ENCODE measurements at regions not wholly inside any gene's neighbourhood (a gene's known extent, or its start where the extent isn't known, plus 50 kb on each side); places are given as distances from the start of the nearest gene placed in this dataset.
"Not testable (repeated sequence)": the region's sequence is repeated elsewhere in the genome, so short reads cannot be mapped to it uniquely, and the experiment has no call there.

DNA sequence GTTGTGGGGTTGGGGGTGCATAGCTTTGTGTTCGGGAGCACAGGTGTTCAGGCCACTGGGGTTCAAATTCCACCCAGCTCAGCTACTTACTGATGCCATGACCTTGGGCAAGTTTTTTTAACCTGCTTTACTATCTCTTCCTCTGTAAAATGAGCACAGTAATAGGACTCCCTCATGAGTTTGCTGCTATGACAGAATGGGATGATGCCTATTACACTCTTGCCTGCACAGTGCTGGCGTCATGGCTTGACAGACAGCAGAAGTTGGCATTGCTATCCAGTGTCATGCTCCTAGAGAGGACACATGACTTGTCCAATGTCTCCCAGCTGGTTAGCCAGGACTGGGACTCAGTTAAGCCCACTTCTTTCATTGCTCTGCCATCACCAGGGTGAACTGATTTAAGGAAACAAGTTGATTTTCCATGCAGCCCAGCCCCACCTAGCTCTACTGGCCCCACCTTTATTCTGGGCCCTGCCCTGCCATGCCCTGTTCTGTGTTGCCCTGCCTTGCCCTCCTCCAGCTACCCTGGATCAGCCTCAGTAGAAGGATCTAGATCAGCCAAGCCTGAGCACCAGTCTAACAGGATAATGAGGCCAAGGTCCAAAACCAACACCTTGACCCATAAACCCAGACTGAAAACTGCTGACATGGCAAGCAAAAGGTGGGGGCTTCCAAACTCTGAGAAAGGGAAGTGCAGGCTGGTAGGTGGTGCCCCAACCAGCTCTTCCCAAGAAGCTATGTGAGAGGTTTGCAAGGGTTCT, 155.8 kb upstream of the ATP11B start:
- ATAC-seq (replicated peaks in 6 of 8), result no peak
- Histone ChIP-seq H3K27ac (no peak overlapping the region), H3K4me1 (replicated peaks in 1 of 2) (peaks cover 0 to under 1% of the 10 kb centered on the region in 2 donors), H3K4me3 (no peak overlapping the region)
- in situ Hi-C loops (cut with MboI; ENCODE audit: low pct_unique_long_range_greater_than_20kb in 2 of 9, low sequenced_read_pairs in 9 of 9, unreplicated experiment in 9 of 9), result no loop called here
- WGBS, 10 experiments, result 0 to 100% (median 71%) methylated on average over 1 of the region's 2 CpGs; no CpG with 5 or more reads in 5 of the 10 experiments

DNA sequence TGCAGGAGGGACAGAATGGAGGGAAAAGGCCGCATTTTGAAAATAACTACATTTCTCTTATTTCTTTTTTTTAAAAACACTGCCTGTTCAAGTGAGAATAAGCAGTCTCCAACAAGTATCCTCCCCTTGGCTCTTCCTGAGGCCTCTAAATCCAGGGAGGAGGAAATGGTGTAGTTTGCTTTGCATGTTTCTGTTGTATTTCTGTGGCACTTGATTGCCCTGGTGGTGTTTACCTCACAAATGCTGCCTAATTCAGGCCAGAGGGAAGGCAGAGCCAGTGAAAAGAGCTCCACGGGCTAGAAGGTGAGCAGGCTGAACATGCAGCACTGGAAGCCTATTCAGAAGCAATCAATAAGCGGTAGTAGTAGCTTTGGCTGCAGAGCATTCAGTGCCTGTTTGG, 149.3 kb upstream of the ATP11B start:
- in situ Hi-C loops (cut with MboI; ENCODE audit: low pct_unique_long_range_greater_than_20kb in 2 of 9, low sequenced_read_pairs in 9 of 9, unreplicated experiment in 9 of 9), result no loop called here
- ATAC-seq (replicated peaks in 6 of 8), result no peak
- Histone ChIP-seq H3K27ac (no peak overlapping the region), H3K4me3 (no peak overlapping the region), H3K4me1 (replicated peaks in 1 of 2) (peaks cover 0 to 15% of the 10 kb centered on the region in 2 donors)
- 0 to 100% (median 63%) methylated on average over 1 to 3 of the region's 3 CpGs; no CpG with 5 or more reads in 2 of the 10 experiments for WGBS, 10 experiments

DNA sequence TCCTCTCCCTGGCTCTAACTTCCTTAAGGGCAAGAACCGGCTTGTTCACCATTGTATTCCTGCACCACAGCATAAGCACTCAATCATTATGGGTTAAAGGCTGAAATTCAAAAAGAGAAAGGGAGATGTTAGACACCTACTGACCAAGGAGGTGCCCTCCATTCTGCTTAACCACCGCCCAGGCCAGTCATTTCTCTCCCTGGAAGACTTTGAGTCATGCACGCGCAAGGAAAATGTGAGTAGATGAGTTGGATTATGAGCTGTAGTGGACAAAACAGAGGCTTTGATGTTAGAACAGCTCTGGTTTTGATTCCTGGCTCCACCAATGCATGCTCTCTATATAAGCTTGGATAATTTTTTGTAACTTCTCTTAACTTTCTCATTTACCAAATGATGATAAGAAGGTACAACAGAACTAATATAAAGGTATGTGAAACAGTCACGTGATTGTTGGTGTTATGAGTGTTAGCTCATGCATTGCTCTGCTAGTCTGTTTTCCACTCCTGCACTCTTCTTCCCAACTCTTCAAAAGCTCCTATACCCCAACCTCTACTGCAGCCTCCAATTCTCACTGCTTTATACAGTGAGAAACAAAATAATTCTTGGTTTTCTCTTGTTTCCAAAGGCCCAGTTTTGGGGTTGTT, 148.4 kb upstream of the ATP11B start:
- Histone ChIP-seq H3K4me3 (no peak overlapping the region), H3K27ac (no peak overlapping the region), H3K4me1 (replicated peaks in 1 of 2) (peaks cover 0 to 15% of the 10 kb centered on the region in 2 donors)
- peak in 2 of 8 experiments; percentile 86 to 91 for ATAC-seq (replicated peaks in 6 of 8)
- in situ Hi-C loops (cut with MboI; ENCODE audit: low pct_unique_long_range_greater_than_20kb in 2 of 9, low sequenced_read_pairs in 9 of 9, unreplicated experiment in 9 of 9), result no loop called here
- 0 to 83% (median 49%) methylated on average over 1 to 5 of the region's 5 CpGs; no CpG with 5 or more reads in 2 of the 10 experiments for WGBS, 10 experiments

GRCh38 chr3:182650568-182651128, 142.7 kb upstream of the ATP11B start:
- no peak for ATAC-seq (replicated peaks in 6 of 8)
- H3K4me1 ChIP-seq (replicated peaks in 1 of 2), result no peaks in the 10 kb centered on the region
- no peak overlapping the region for H3K27ac ChIP-seq
- WGBS, 10 experiments, result 12 to 100% (median 80%) methylated on average over 1 to 2 of the region's 3 CpGs; no CpG with 5 or more reads in 3 of the 10 experiments
- in situ Hi-C loops (cut with MboI; ENCODE audit: low pct_unique_long_range_greater_than_20kb in 2 of 9, low sequenced_read_pairs in 9 of 9, unreplicated experiment in 9 of 9), result no loop called here
- H3K4me3 ChIP-seq, result no peak overlapping the region

DNA sequence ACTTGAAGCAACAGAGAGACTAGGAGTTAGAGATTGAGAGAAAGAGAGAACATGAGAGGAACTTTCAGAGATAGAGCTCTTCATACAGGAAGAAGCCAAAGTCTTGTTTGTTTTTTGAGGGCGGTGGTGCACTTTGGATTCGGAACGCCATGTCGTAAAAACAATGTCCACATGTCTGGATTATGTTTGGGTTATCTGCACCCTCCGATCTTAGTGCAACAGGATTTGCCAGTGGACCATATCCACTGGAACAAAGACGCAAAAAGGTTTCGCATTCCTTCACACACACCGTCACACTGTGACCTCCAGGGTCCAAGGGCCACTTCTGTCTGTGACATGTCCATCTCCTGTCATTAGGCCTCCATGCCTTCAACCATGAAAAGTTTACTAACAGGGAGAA, 141.8 kb upstream of the ATP11B start:
- Histone ChIP-seq H3K27ac (no peak overlapping the region), H3K4me3 (no peak overlapping the region), H3K4me1 (replicated peaks in 1 of 2) (no peaks in the 10 kb centered on the region)
- WGBS, 10 experiments, result 45 to 100% (median 80%) methylated on average over 1 to 8 of the region's 8 CpGs; no CpG with 5 or more reads in 1 of the 10 experiments
- in situ Hi-C loops (cut with MboI; ENCODE audit: low pct_unique_long_range_greater_than_20kb in 2 of 9, low sequenced_read_pairs in 9 of 9, unreplicated experiment in 9 of 9), result no loop called here
- no peak for ATAC-seq (replicated peaks in 6 of 8)

- H3K4me1 ChIP-seq (replicated peaks in 1 of 2); ATAC-seq (replicated peaks in 6 of 8); H3K4me3 ChIP-seq; H3K27ac ChIP-seq; in situ Hi-C loops (cut with MboI; ENCODE audit: low pct_unique_long_range_greater_than_20kb in 2 of 9, low sequenced_read_pairs in 9 of 9, unreplicated experiment in 9 of 9): not testable (repeated sequence)
- 67% methylated on average over 1 of the region's 1 CpG; no CpG with 5 or more reads in 9 of the 10 experiments for WGBS, 10 experiments
Observed at GRCh38 chr3:182653065-182653464, 140.2 kb upstream of the ATP11B start.

DNA sequence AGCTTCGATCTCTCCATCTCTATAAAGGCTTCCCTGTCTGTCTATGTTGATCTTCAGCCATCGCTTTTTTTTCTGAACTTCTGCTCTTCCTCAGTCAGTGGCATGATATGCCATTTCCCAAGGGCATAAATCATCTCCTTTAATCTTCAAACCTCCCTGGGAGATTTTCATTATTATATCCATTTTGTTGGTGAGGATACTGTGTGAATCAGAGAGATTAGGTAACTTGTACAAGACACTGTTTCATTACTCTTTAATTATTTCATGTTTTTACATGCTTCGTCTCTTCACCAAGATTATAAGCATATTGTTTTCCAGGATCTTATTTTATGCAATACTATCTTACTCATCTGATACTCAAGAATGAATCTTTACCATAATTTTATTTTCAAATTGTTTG, 124.8 kb upstream of the ATP11B start:
- ATAC-seq (replicated peaks in 6 of 8), result no peak
- H3K4me1 ChIP-seq (replicated peaks in 1 of 2), result no peaks in the 10 kb centered on the region
- 17 to 100% (median 70%) methylated on average over 2 to 3 of the region's 3 CpGs; no CpG with 5 or more reads in 1 of the 10 experiments for WGBS, 10 experiments
- no peak overlapping the region for H3K4me3 ChIP-seq
- no peak overlapping the region for H3K27ac ChIP-seq
- in situ Hi-C loops (cut with MboI; ENCODE audit: low pct_unique_long_range_greater_than_20kb in 2 of 9, low sequenced_read_pairs in 9 of 9, unreplicated experiment in 9 of 9), result no loop called here

DNA sequence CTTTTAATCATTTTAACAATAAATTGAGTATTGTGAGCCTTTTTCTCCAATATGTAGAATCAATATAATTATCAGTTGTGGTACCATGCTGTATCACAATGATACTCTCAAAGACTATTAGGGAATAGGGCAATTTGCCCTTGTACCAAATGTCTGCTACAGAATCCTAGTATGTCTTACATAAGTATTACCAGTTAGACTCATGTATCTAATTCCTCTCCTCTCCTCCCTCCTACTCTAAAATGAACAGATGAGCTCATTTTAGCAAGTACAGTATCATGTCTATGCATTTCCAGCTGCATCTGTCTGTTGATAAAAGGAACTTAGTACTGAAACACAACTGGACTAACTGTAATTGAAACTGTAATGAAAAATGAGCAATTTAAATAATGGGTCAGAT, 124.3 kb upstream of the ATP11B start:
- Histone ChIP-seq H3K27ac (no peak overlapping the region), H3K4me3 (no peak overlapping the region), H3K4me1 (replicated peaks in 1 of 2) (no peaks in the 10 kb centered on the region)
- in situ Hi-C loops (cut with MboI; ENCODE audit: low pct_unique_long_range_greater_than_20kb in 2 of 9, low sequenced_read_pairs in 9 of 9, unreplicated experiment in 9 of 9), result no loop called here
- no peak for ATAC-seq (replicated peaks in 6 of 8)

DNA sequence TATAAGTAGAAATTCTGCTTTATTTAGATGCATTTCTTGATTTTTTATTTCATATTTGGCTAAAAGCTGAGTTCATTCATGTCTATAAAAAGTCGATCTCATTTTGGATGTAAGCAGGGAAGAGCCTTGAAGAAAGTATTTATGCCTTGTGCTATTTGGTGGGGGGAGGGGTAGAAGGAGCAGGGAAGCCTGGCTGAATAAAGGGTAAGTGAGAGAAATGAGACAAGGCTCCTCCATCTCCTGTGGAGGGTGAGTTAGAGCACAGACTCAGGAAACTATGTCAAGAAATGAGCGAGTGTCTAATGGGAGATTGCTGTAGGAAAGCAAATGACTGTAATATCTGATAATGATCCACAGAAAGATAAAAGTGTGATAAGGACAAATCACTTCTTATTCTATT, 121.8 kb upstream of the ATP11B start:
- ATAC-seq (replicated peaks in 6 of 8), result peak in 2 of 8 experiments; percentile 50 to 51
- in situ Hi-C loops (cut with MboI; ENCODE audit: low pct_unique_long_range_greater_than_20kb in 2 of 9, low sequenced_read_pairs in 9 of 9, unreplicated experiment in 9 of 9), result no loop called here
- 0 to 83% (median 70%) methylated on average over 1 to 2 of the region's 2 CpGs; no CpG with 5 or more reads in 1 of the 10 experiments for WGBS, 10 experiments
- Histone ChIP-seq H3K27ac (no peak overlapping the region), H3K4me3 (no peak overlapping the region), H3K4me1 (replicated peaks in 1 of 2) (no peaks in the 10 kb centered on the region)

GRCh38 chr3:182671942-182672341, 121.4 kb upstream of the ATP11B start:
- in situ Hi-C loops (cut with MboI; ENCODE audit: low pct_unique_long_range_greater_than_20kb in 2 of 9, low sequenced_read_pairs in 9 of 9, unreplicated experiment in 9 of 9), result no loop called here
- no peak overlapping the region for H3K27ac ChIP-seq
- 0 to 100% (median 43%) methylated on average over 1 to 4 of the region's 5 CpGs; no CpG with 5 or more reads in 1 of the 10 experiments for WGBS, 10 experiments
- H3K4me3 ChIP-seq, result no peak overlapping the region
- H3K4me1 ChIP-seq (replicated peaks in 1 of 2), result no peaks in the 10 kb centered on the region
- ATAC-seq (replicated peaks in 6 of 8), result peak in 3 of 8 experiments; percentile 59 to 99 (median 99)

GRCh38 chr3:182673336-182673735, 120.0 kb upstream of the ATP11B start:
- no peak overlapping the region for H3K27ac ChIP-seq
- H3K4me3 ChIP-seq, result no peak overlapping the region
- 0 to 91% (median 71%) methylated on average over 1 to 3 of the region's 3 CpGs; no CpG with 5 or more reads in 1 of the 10 experiments for WGBS, 10 experiments
- no peaks in the 10 kb centered on the region for H3K4me1 ChIP-seq (replicated peaks in 1 of 2)
- in situ Hi-C loops (cut with MboI; ENCODE audit: low pct_unique_long_range_greater_than_20kb in 2 of 9, low sequenced_read_pairs in 9 of 9, unreplicated experiment in 9 of 9), result no loop called here
- no peak for ATAC-seq (replicated peaks in 6 of 8)

- ATAC-seq (replicated peaks in 6 of 8), result peak; percentile 71 to 91 (median 90)
- WGBS, 10 experiments, result 0 to 23% (median 2%) methylated on average over 3 to 34 of the region's 80 CpGs; no CpG with 5 or more reads in 1 of the 10 experiments
- in situ Hi-C loops (cut with MboI; ENCODE audit: low pct_unique_long_range_greater_than_20kb in 2 of 9, low sequenced_read_pairs in 9 of 9, unreplicated experiment in 9 of 9), result loop anchor here in 5 of 9 experiments (25.0 kb wide), 2 partner anchors 420 to 970 kb away; partner anchors contain the start of gene SOX2 (in 4 of the 5)
- peak overlapping the region; percentile 27 to 61 (median 40) for H3K4me3 ChIP-seq
- H3K4me1 ChIP-seq (replicated peaks in 1 of 2), result peaks cover 5 to 6% of the 10 kb centered on the region in 2 donors
- H3K27ac ChIP-seq, result peak overlapping the region; percentile 9 to 60
Observed at GRCh38 chr3:182682263-182683241, 110.8 kb upstream of the ATP11B start.

Data from motor neuron (in vitro differentiated cells).